DND-41 (cell line): ENCODE measurements at regions not wholly inside any gene's neighbourhood (a gene's known extent, or its start where the extent isn't known, plus 50 kb on each side); places are given as distances from the start of the nearest gene placed in this dataset.
A peak's percentile ranks its signal among the peaks of the same experiment; 100 is the strongest.

Experiments used
- ATAC-seq: fragments of 200-7000 bp; cut with Tn5 transposase; 3 replicates; pipeline ENCODE4 v1.9.1; 2021; ENCODE audit warnings: low read depth; ENCODE audit not compliant: insufficient read depth
- DNase-seq: peaks from one replicate; pipeline ENCODE4 v3.0.0-alpha.2; 2020
- H2AFZ ChIP-seq: 2 replicates; pipeline ENCODE4 v1.6.0; 2012; ENCODE audit warnings: low read depth, low read length
- H3K27ac ChIP-seq: 2 replicates; pipeline ENCODE4 v1.5.1; 2012; ENCODE audit warnings: low read length, inconsistent platforms
- H3K27me3 ChIP-seq: fragments of 200-600 bp; sonication (generic); 2 replicates; pipeline ENCODE4 v1.6.0; 2012; ENCODE audit warnings: low read length, mild to moderate bottlenecking, inconsistent platforms; ENCODE audit not compliant: insufficient read depth, poor library complexity
- H3K36me3 ChIP-seq: 2 replicates; pipeline ENCODE4 v1.5.1; 2012; ENCODE audit warnings: low read length, inconsistent platforms; ENCODE audit not compliant: insufficient read depth
- H3K4me1 ChIP-seq: 2 replicates; pipeline ENCODE4 v1.5.1; 2012; ENCODE audit warnings: mild to moderate bottlenecking, low read length; ENCODE audit not compliant: insufficient read depth
- H3K4me2 ChIP-seq: 2 replicates; pipeline ENCODE4 v1.6.0; 2012; ENCODE audit warnings: mild to moderate bottlenecking, moderate library complexity, low read length, inconsistent platforms; ENCODE audit not compliant: insufficient read depth
- H3K4me3 ChIP-seq, 2 experiments: fragments of 200-600 bp in 1 of 2; shearing (Covaris generic) in 1 of 2; 2 replicates each; pipeline ENCODE4 v1.5.1; 2012 to 2016; ENCODE audit warnings: inconsistent platforms in 2 of 2, low read length in 2 of 2, mild to moderate bottlenecking in 2 of 2, low read depth in 1 of 2, moderate library complexity in 1 of 2
- H3K79me2 ChIP-seq: 2 replicates; pipeline ENCODE4 v1.6.0; 2012; ENCODE audit warnings: low read length, inconsistent platforms; ENCODE audit not compliant: insufficient read depth
- H3K9ac ChIP-seq: 2 replicates; pipeline ENCODE4 v1.6.0; 2012; ENCODE audit warnings: low read depth, mild to moderate bottlenecking, inconsistent platforms, low read length, moderate library complexity
- H3K9me3 ChIP-seq: 2 replicates; pipeline ENCODE4 v1.5.1; 2012; ENCODE audit warnings: low read length, moderate library complexity, mild to moderate bottlenecking, inconsistent platforms; ENCODE audit not compliant: insufficient read depth, severe bottlenecking
- H4K20me1 ChIP-seq: 2 replicates; pipeline ENCODE4 v1.6.0; 2012; ENCODE audit warnings: low read length; ENCODE audit not compliant: insufficient read depth
- EZH2 ChIP-seq: IDR thresholded peaks from 3 replicates; pipeline ENCODE4 v1.6.1; 2012; ENCODE audit warnings: borderline replicate concordance, low read depth, mild to moderate bottlenecking, moderate library complexity, low read length, inconsistent platforms; ENCODE audit not compliant: severe bottlenecking
- TF ChIP-seq, protein P1 (sequence below): IDR thresholded peaks from 2 replicates; pipeline ENCODE4 v1.5.1; 2012; ENCODE audit warnings: borderline replicate concordance, low read length, moderate library complexity, mild to moderate bottlenecking; ENCODE audit not compliant: poor library complexity, severe bottlenecking; ENCODE audit errors: extremely low read depth

DNA sequence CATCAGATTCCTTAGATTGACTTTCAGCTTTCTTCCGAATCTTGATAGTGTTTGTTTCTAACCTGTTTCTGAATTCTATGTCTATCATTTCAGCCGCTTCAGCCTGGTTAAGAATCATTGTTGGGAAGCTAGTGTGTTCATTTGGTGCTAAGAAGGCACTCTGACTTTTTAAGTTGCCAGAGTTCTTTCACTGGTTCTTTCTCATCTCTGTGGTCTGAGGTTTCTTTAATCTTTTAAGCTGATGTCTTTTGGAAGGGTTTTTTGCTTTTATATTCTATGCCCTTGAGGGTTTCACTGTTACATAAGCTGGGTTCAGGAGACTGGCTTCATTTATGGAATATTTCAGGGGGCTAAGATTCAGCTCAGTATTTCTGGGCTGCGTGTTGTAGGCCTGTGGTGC lies 104.5 kb upstream of the PRSS58 start:
- H3K4me3 ChIP-seq, result no peak overlapping the region
- DNase-seq (no peak), ATAC-seq (peak; percentile 68)
- TF ChIP-seq EZH2, result no peak
- TF ChIP-seq, protein P1, sequence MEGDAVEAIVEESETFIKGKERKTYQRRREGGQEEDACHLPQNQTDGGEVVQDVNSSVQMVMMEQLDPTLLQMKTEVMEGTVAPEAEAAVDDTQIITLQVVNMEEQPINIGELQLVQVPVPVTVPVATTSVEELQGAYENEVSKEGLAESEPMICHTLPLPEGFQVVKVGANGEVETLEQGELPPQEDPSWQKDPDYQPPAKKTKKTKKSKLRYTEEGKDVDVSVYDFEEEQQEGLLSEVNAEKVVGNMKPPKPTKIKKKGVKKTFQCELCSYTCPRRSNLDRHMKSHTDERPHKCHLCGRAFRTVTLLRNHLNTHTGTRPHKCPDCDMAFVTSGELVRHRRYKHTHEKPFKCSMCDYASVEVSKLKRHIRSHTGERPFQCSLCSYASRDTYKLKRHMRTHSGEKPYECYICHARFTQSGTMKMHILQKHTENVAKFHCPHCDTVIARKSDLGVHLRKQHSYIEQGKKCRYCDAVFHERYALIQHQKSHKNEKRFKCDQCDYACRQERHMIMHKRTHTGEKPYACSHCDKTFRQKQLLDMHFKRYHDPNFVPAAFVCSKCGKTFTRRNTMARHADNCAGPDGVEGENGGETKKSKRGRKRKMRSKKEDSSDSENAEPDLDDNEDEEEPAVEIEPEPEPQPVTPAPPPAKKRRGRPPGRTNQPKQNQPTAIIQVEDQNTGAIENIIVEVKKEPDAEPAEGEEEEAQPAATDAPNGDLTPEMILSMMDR, result no peak
- H3K36me3 ChIP-seq, result no peaks in the 10 kb centered on the region
- H3K27me3 ChIP-seq, result no peaks in the 10 kb centered on the region
- peak overlapping the region; percentile 47 for H3K9ac ChIP-seq
- H3K4me1 ChIP-seq, result peaks cover 87% of the 10 kb centered on the region
- no peak overlapping the region for H2AFZ ChIP-seq
- H4K20me1 ChIP-seq, result no peaks in the 10 kb centered on the region
- H3K9me3 ChIP-seq, result peaks cover under 1% of the 10 kb centered on the region
- H3K4me2 ChIP-seq, result peak overlapping the region; percentile 48
- H3K79me2 ChIP-seq, result peaks cover 7% of the 10 kb centered on the region; the same call in 1 of the 2 replicates
- H3K27ac ChIP-seq, result peak overlapping the region; percentile 87

DNA sequence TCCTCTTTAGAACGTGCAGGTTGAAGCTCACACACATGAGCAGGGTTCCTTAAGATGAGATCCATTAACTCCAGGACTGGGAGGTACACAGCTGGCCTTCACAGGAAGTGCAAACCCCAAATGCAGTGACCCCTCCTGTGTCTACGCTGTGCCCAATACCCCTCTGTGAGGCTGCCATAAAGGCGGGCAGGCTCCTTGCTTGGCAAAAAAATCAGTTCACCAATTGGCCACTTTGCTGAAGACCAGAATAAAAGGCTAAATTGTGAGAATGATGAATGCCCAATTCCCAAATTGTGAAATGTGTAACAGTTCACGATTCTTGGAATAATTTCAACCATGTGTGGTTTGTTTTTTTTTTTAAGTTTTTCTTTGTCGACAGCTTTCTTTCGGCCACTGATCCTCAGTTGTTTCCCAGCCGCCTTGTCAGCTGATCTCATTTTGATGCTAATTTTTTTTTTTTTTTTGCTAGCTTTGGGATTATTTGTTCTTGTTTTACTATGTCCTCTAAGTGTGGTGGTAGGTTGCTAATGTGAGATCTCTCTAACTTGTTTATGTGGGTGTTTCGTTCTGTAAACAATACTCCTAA lies 101.9 kb upstream of the PRSS58 start:
- H3K9ac ChIP-seq, result peak overlapping the region; percentile 73; the same call in 1 of the 2 replicates
- H3K27me3 ChIP-seq, result no peaks in the 10 kb centered on the region
- H3K79me2 ChIP-seq, result peaks cover 27% of the 10 kb centered on the region
- H3K36me3 ChIP-seq, result peaks cover under 1% of the 10 kb centered on the region; the same call in 1 of the 2 replicates
- peaks cover 99% of the 10 kb centered on the region for H3K4me1 ChIP-seq
- H3K9me3 ChIP-seq, result no peaks in the 10 kb centered on the region
- ATAC-seq, result no peak
- no peak for TF ChIP-seq EZH2
- TF ChIP-seq, protein P1, result no peak
- H2AFZ ChIP-seq, result no peak overlapping the region
- H3K4me3 ChIP-seq, result no peak overlapping the region
- DNase-seq, result no peak
- peak overlapping the region; percentile 99 for H3K27ac ChIP-seq
- H4K20me1 ChIP-seq, result no peaks in the 10 kb centered on the region
- no peak overlapping the region for H3K4me2 ChIP-seq

DNA sequence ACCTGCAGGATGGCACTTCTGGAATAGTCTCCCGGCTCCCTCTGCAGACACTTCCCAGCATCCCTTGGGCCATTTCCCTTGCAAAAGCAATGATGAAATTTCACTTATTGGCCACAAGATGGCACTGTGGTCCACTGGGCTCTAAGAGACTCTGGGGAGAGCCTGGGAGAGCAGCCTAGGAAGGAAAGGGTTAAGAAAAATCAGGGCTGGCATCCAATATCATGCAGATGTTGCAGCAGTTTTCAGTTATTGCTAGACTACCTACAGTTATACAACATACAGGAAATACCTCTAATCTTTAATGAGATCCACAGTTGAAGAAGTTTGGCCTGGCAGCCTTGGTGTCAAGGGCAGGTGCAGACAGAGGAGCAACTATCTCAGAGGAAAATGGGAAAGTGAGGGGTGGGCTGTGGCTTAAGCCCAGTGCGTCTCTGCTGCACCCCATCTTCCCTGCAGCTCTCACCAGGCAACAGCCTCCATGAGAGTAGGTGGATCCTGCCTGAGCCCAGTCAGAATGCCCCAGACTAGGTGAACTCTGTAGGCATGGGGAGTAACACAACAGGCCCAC lies 100.2 kb upstream of the PRSS58 start:
- Histone ChIP-seq H4K20me1 (no peaks in the 10 kb centered on the region), H3K4me1 (peaks cover 90% of the 10 kb centered on the region), H3K9me3 (no peaks in the 10 kb centered on the region), H3K4me2 (peak overlapping the region; percentile 37), H3K27me3 (no peaks in the 10 kb centered on the region), H3K27ac (peak overlapping the region; percentile 99), H2AFZ (no peak overlapping the region), H3K9ac (peak overlapping the region; percentile 88), H3K36me3 (peaks cover 17% of the 10 kb centered on the region; the same call in 1 of the 2 replicates), H3K4me3 (peak overlapping the region in 1 of 2 experiments; percentile 21; a peak in 1 of 4 replicates), H3K79me2 (peaks cover 44% of the 10 kb centered on the region)
- DNase-seq (peak; percentile 77), ATAC-seq (peak; percentile 59)
- TF ChIP-seq, protein P1, result peak; percentile 86
- TF ChIP-seq EZH2, result no peak
